Trophoblast cell (in vitro differentiated cells and primary cell): ENCODE measurements at regions not wholly inside any gene's neighbourhood (a gene's known extent, or its start where the extent isn't known, plus 50 kb on each side); places are given as distances from the start of the nearest gene placed in this dataset.

Source experiments
- DNase-seq, 2 donors: peaks; one replicate each; pipeline ENCODE4 v3.0.0-alpha.2; 2016
- H2AFZ ChIP-seq: 2 replicates; pipeline ENCODE4 v1.6.1; 2013; ENCODE audit warnings: low read length, moderate library complexity, mild to moderate bottlenecking; ENCODE audit not compliant: insufficient read depth, poor library complexity
- H2AK5ac ChIP-seq: 2 replicates; pipeline ENCODE4 v1.6.1; 2013; ENCODE audit warnings: mild to moderate bottlenecking, low read length
- H2BK120ac ChIP-seq: 2 replicates; pipeline ENCODE4 v1.6.1; 2013; ENCODE audit warnings: low read length, mild to moderate bottlenecking, moderate library complexity; ENCODE audit not compliant: insufficient read depth, poor library complexity
- H2BK12ac ChIP-seq: 2 replicates; pipeline ENCODE4 v1.6.1; 2013; ENCODE audit warnings: mild to moderate bottlenecking, low read length, moderate library complexity
- H2BK5ac ChIP-seq: 2 replicates; pipeline ENCODE4 v1.6.1; 2013; ENCODE audit warnings: low read length, low read depth, moderate library complexity, mild to moderate bottlenecking; ENCODE audit not compliant: poor library complexity
- H3K14ac ChIP-seq: 2 replicates; pipeline ENCODE4 v1.6.1; 2013; ENCODE audit warnings: mild to moderate bottlenecking, low read length
- H3K18ac ChIP-seq: 2 replicates; pipeline ENCODE4 v1.6.1; 2013; ENCODE audit warnings: mild to moderate bottlenecking, low read length
- H3K23ac ChIP-seq: 2 replicates; pipeline ENCODE4 v1.6.1; 2013; ENCODE audit warnings: low read length
- H3K27ac ChIP-seq: 2 replicates; pipeline ENCODE4 v1.5.1; 2013; ENCODE audit warnings: low read depth, mild to moderate bottlenecking, inconsistent platforms, low read length, moderate library complexity
- H3K27me3 ChIP-seq: 2 replicates; pipeline ENCODE4 v1.6.1; 2013; ENCODE audit warnings: inconsistent platforms, mild to moderate bottlenecking, low read length, moderate library complexity; ENCODE audit not compliant: insufficient read depth
- H3K36me3 ChIP-seq, 2 experiments: 1 replicate in 1 of 2; 2 replicates in 1 of 2; pipeline ENCODE4 v1.6.1; 2013; ENCODE audit warnings: low read length in 2 of 2, mild to moderate bottlenecking in 2 of 2, moderate library complexity in 1 of 2; ENCODE audit not compliant: insufficient read depth in 2 of 2, control insufficient read depth in 1 of 2
- H3K4ac ChIP-seq: 2 replicates; pipeline ENCODE4 v1.6.1; 2013; ENCODE audit warnings: low read depth, mild to moderate bottlenecking, low read length, moderate library complexity
- H3K4me1 ChIP-seq, 2 experiments: 1 replicate in 1 of 2; 2 replicates in 1 of 2; pipeline ENCODE4 v1.6.1; 2013; ENCODE audit warnings: low read length in 2 of 2, mild to moderate bottlenecking in 2 of 2, moderate library complexity in 1 of 2; ENCODE audit not compliant: insufficient read depth in 2 of 2, control insufficient read depth in 1 of 2
- H3K4me2 ChIP-seq: 2 replicates; pipeline ENCODE4 v1.6.1; 2013; ENCODE audit warnings: inconsistent platforms, mild to moderate bottlenecking, low read length, moderate library complexity
- H3K4me3 ChIP-seq: 2 replicates; pipeline ENCODE4 v1.5.1; 2013; ENCODE audit warnings: mild to moderate bottlenecking, low read depth, low read length, inconsistent platforms
- H3K79me1 ChIP-seq: one replicate; pipeline ENCODE4 v1.6.1; 2013; ENCODE audit warnings: low read length
- H3K79me2 ChIP-seq: 2 replicates; pipeline ENCODE4 v1.6.1; 2013; ENCODE audit warnings: low read length, mild to moderate bottlenecking; ENCODE audit not compliant: control insufficient read depth, insufficient read depth, poor library complexity
- H3K9ac ChIP-seq: 2 replicates; pipeline ENCODE4 v1.6.1; 2013; ENCODE audit warnings: mild to moderate bottlenecking, low read length
- H3K9me3 ChIP-seq: 2 replicates; pipeline ENCODE4 v1.6.1; 2013; ENCODE audit warnings: low read depth, mild to moderate bottlenecking, control low read depth, inconsistent platforms, low read length; ENCODE audit not compliant: insufficient read depth
- H4K12ac ChIP-seq: 2 replicates; pipeline ENCODE4 v1.6.1; 2013; ENCODE audit warnings: low read depth, mild to moderate bottlenecking, low read length, moderate library complexity
- H4K8ac ChIP-seq: 2 replicates; pipeline ENCODE4 v1.6.1; 2013; ENCODE audit warnings: low read depth, mild to moderate bottlenecking, low read length, moderate library complexity
- H4K91ac ChIP-seq: one replicate; pipeline ENCODE4 v1.6.1; 2013; ENCODE audit warnings: low read depth, mild to moderate bottlenecking, low read length, moderate library complexity
- WGBS: extraction: QIAGEN DNeasy Blood & Tissue Kit; methylation state at CpG from one replicate; pipeline ENCODE4 v1.1.7; 2013; ENCODE audit warnings: missing lambda C conversion rate; ENCODE audit not compliant: insufficient read length, insufficient coverage; ENCODE audit errors: extremely low coverage; 5-methylcytosine and 5-hydroxymethylcytosine counted together

- no peak overlapping the region for H3K4ac ChIP-seq
- H3K79me1 ChIP-seq, result no peaks in the 10 kb centered on the region
- no peak overlapping the region for H3K4me3 ChIP-seq
- H2BK12ac ChIP-seq, result no peak overlapping the region
- no peak overlapping the region for H4K12ac ChIP-seq
- no peak overlapping the region for H4K8ac ChIP-seq
- H2BK5ac ChIP-seq, result no peak overlapping the region
- no peak for DNase-seq
- H3K9ac ChIP-seq, result no peak overlapping the region
- no peaks in the 10 kb centered on the region for H3K36me3 ChIP-seq
- H3K23ac ChIP-seq, result no peak overlapping the region
- no peak overlapping the region for H4K91ac ChIP-seq
- H3K14ac ChIP-seq, result no peak overlapping the region
- peaks cover 2% of the 10 kb centered on the region for H3K9me3 ChIP-seq
- no CpG with 5 or more reads among the region's 2 CpGs for WGBS
- no peaks in the 10 kb centered on the region for H3K4me1 ChIP-seq
- no peak overlapping the region for H2AK5ac ChIP-seq
- no peaks in the 10 kb centered on the region for H3K27me3 ChIP-seq
- no peak overlapping the region for H3K4me2 ChIP-seq
- H3K79me2 ChIP-seq, result no peaks in the 10 kb centered on the region
- H2AFZ ChIP-seq, result no peak overlapping the region
- no peak overlapping the region for H2BK120ac ChIP-seq
- H3K18ac ChIP-seq, result no peak overlapping the region
- H3K27ac ChIP-seq, result no peak overlapping the region
Measured at GRCh38 chr6:140812636-140813035, 1320.1 kb upstream of the GJE1 start.

GRCh38 chr6:140811642-140812041 is 1321.1 kb upstream of the GJE1 start:
- no peaks in the 10 kb centered on the region for H3K79me2 ChIP-seq
- no peak overlapping the region for H2BK120ac ChIP-seq
- no CpG with 5 or more reads among the region's 4 CpGs for WGBS
- no peak overlapping the region for H2AK5ac ChIP-seq
- H4K91ac ChIP-seq, result no peak overlapping the region
- H3K9ac ChIP-seq, result no peak overlapping the region
- H3K79me1 ChIP-seq, result no peaks in the 10 kb centered on the region
- H4K8ac ChIP-seq, result no peak overlapping the region
- no peak overlapping the region for H3K14ac ChIP-seq
- H2BK5ac ChIP-seq, result no peak overlapping the region
- H3K23ac ChIP-seq, result no peak overlapping the region
- no peak overlapping the region for H4K12ac ChIP-seq
- no peak overlapping the region for H2BK12ac ChIP-seq
- no peak overlapping the region for H3K4ac ChIP-seq
- H3K27me3 ChIP-seq, result no peaks in the 10 kb centered on the region
- no peak overlapping the region for H3K27ac ChIP-seq
- no peak overlapping the region for H2AFZ ChIP-seq
- no peak overlapping the region for H3K4me3 ChIP-seq
- peaks cover 2% of the 10 kb centered on the region for H3K9me3 ChIP-seq
- no peak overlapping the region for H3K18ac ChIP-seq
- DNase-seq, result no peak
- no peaks in the 10 kb centered on the region for H3K36me3 ChIP-seq
- no peak overlapping the region for H3K4me2 ChIP-seq
- H3K4me1 ChIP-seq, result no peaks in the 10 kb centered on the region

- no CpG with 5 or more reads among the region's 3 CpGs for WGBS
- H3K23ac ChIP-seq, result no peak overlapping the region
- H3K4me3 ChIP-seq, result no peak overlapping the region
Measured at GRCh38 chr6:140809694-140810101, 1323.0 kb upstream of the GJE1 start.

GRCh38 chr6:140806431-140806830 is 1326.3 kb upstream of the GJE1 start:
- Histone ChIP-seq H3K27ac (no peak overlapping the region), H2BK12ac (no peak overlapping the region), H2BK5ac (no peak overlapping the region), H2BK120ac (no peak overlapping the region), H3K18ac (no peak overlapping the region), H3K27me3 (no peaks in the 10 kb centered on the region), H4K91ac (no peak overlapping the region), H4K12ac (no peak overlapping the region), H2AK5ac (no peak overlapping the region), H3K4me1 (no peaks in the 10 kb centered on the region), H3K4me3 (no peak overlapping the region), H4K8ac (no peak overlapping the region), H3K4ac (no peak overlapping the region), H3K9me3 (peaks cover 2% of the 10 kb centered on the region), H3K36me3 (no peaks in the 10 kb centered on the region), H3K9ac (no peak overlapping the region), H3K23ac (no peak overlapping the region), H3K4me2 (no peak overlapping the region), H2AFZ (no peak overlapping the region), H3K14ac (no peak overlapping the region), H3K79me2 (no peaks in the 10 kb centered on the region), H3K79me1 (no peaks in the 10 kb centered on the region)
- WGBS, result no CpG with 5 or more reads among the region's 1 CpG
- DNase-seq, result peak in 1 of 2 donors; percentile 18

More at GRCh38 chr6:140809694-140810101, 1323.0 kb upstream of the GJE1 start:
- peaks cover 2% of the 10 kb centered on the region for H3K9me3 ChIP-seq
- H3K18ac ChIP-seq, result no peak overlapping the region
- no peak overlapping the region for H3K27ac ChIP-seq
- H2BK5ac ChIP-seq, result no peak overlapping the region
- no peaks in the 10 kb centered on the region for H3K4me1 ChIP-seq
- no peak overlapping the region for H2BK120ac ChIP-seq
- no peak overlapping the region for H4K91ac ChIP-seq
- H2BK12ac ChIP-seq, result no peak overlapping the region
- H3K9ac ChIP-seq, result no peak overlapping the region
- H3K4ac ChIP-seq, result no peak overlapping the region
- peak; percentile 16 to 49 for DNase-seq
- no peaks in the 10 kb centered on the region for H3K27me3 ChIP-seq
- H4K12ac ChIP-seq, result no peak overlapping the region
- H2AK5ac ChIP-seq, result no peak overlapping the region
- H3K14ac ChIP-seq, result no peak overlapping the region
- H4K8ac ChIP-seq, result no peak overlapping the region
- no peaks in the 10 kb centered on the region for H3K79me1 ChIP-seq
- no peaks in the 10 kb centered on the region for H3K36me3 ChIP-seq
- no peaks in the 10 kb centered on the region for H3K79me2 ChIP-seq
- no peak overlapping the region for H2AFZ ChIP-seq
- no peak overlapping the region for H3K4me2 ChIP-seq
